NCI-H1092 (cell line): ENCODE measurements at regions not wholly inside any gene's neighbourhood (a gene's known extent, or its start where the extent isn't known, plus 50 kb on each side); places are given as distances from the start of the nearest gene placed in this dataset.
"Not testable (repeated sequence)": the region's sequence is repeated elsewhere in the genome, so short reads cannot be mapped to it uniquely, and the experiment has no call there.

Source experiments
- DNase-seq: peaks from one replicate; lab custom pipeline; 2025; lab: John Stamatoyannopoulos, UW

GRCh38 chr7:19957664-19958063, 184.2 kb upstream of the TMEM196 start:
- DNase-seq, result no peak

- not testable (repeated sequence) for DNase-seq
Measured at GRCh38 chr7:19954166-19954565, 180.7 kb upstream of the TMEM196 start.

GRCh38 chr7:19953411-19953810, 180.0 kb upstream of the TMEM196 start:
- not testable (repeated sequence) for DNase-seq

- no peak for DNase-seq
Measured at GRCh38 chr7:19948160-19948559, 174.7 kb upstream of the TMEM196 start.

- DNase-seq, result no peak
Measured at GRCh38 chr7:19944363-19945120, 171.1 kb upstream of the TMEM196 start.

- DNase-seq, result no peak
Measured at GRCh38 chr7:19939746-19940145, 166.3 kb upstream of the TMEM196 start.

- peak; percentile 34 for DNase-seq
Measured at GRCh38 chr7:19932549-19933249, 159.3 kb upstream of the TMEM196 start.

- DNase-seq, result no peak
Measured at GRCh38 chr7:19930851-19931250, 157.4 kb upstream of the TMEM196 start.

- DNase-seq, result no peak
Measured at GRCh38 chr7:19930051-19930450, 156.6 kb upstream of the TMEM196 start.

GRCh38 chr7:19928247-19928646, 154.8 kb upstream of the TMEM196 start:
- no peak for DNase-seq

GRCh38 chr7:19920705-19921104, 147.3 kb upstream of the TMEM196 start:
- no peak for DNase-seq

GRCh38 chr7:19920166-19920565, 146.7 kb upstream of the TMEM196 start:
- no peak for DNase-seq

GRCh38 chr7:19919261-19920095, 146.1 kb upstream of the TMEM196 start:
- DNase-seq, result no peak

GRCh38 chr7:19916046-19916445, 142.6 kb upstream of the TMEM196 start:
- no peak for DNase-seq

GRCh38 chr7:19915596-19915995, 142.2 kb upstream of the TMEM196 start:
- DNase-seq, result no peak

- no peak for DNase-seq
Measured at GRCh38 chr7:19914866-19915265, 141.4 kb upstream of the TMEM196 start.

- no peak for DNase-seq
Measured at GRCh38 chr7:19900118-19900517, 126.7 kb upstream of the TMEM196 start.

- no peak for DNase-seq
Measured at GRCh38 chr7:19899529-19899928, 126.1 kb upstream of the TMEM196 start.

- not testable (repeated sequence) for DNase-seq
Measured at GRCh38 chr7:19882893-19883292, 109.5 kb upstream of the TMEM196 start.

- no peak for DNase-seq
Measured at GRCh38 chr7:19872094-19872493, 98.7 kb upstream of the TMEM196 start.

GRCh38 chr7:19871102-19871501, 97.7 kb upstream of the TMEM196 start:
- no peak for DNase-seq

GRCh38 chr7:19869979-19870378, 96.6 kb upstream of the TMEM196 start:
- DNase-seq, result no peak
